HG02571 (cell line): ENCODE measurements at regions not wholly inside any gene's neighbourhood (a gene's known extent, or its start where the extent isn't known, plus 50 kb on each side); places are given as distances from the start of the nearest gene placed in this dataset.
"Not testable (repeated sequence)": the region's sequence is repeated elsewhere in the genome, so short reads cannot be mapped to it uniquely, and the experiment has no call there.

ENCODE experiments used
- ATAC-seq: cut with Tn5 transposase; IDR thresholded peaks from one replicate; pipeline ENCODE4 v1.9.1; 2021; ENCODE audit warnings: mild to moderate bottlenecking, moderate library complexity; ENCODE audit not compliant: unreplicated experiment

- ATAC-seq = no peak
Observed at GRCh38 chr16:66182592-66182991, 183.9 kb upstream of the CDH5 start.

DNA sequence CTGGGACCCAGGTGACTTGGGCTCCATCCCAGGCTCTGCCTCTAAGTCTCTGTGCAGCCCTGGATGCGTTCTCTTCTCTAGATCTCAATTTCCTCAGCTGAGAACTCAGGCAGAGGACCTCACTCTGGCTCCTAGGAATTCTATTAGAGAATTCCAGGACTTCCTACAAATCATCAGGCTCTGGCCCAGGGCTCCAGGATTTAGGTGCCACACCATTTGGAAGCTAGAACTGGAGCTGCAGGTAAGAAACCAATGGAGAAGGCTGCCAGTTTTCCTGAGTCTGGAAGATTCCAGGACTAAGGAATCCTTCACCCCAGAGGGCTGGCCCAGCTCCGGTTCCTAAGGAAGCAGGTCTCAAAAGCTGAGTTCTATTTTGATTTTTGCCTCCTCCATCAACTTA lies 189.8 kb upstream of the CDH5 start:
- ATAC-seq = no peak

GRCh38 chr16:66176111-66176510 lies 190.4 kb upstream of the CDH5 start:
- no peak for ATAC-seq

GRCh38 chr16:66175636-66176035 lies 190.9 kb upstream of the CDH5 start:
- ATAC-seq = no peak

- no peak for ATAC-seq
Observed at GRCh38 chr16:66175058-66175457, 191.4 kb upstream of the CDH5 start.

- ATAC-seq = not testable (repeated sequence)
Observed at GRCh38 chr16:66173796-66174195, 192.7 kb upstream of the CDH5 start.

- not testable (repeated sequence) for ATAC-seq
Observed at GRCh38 chr16:66173181-66173580, 193.3 kb upstream of the CDH5 start.

DNA sequence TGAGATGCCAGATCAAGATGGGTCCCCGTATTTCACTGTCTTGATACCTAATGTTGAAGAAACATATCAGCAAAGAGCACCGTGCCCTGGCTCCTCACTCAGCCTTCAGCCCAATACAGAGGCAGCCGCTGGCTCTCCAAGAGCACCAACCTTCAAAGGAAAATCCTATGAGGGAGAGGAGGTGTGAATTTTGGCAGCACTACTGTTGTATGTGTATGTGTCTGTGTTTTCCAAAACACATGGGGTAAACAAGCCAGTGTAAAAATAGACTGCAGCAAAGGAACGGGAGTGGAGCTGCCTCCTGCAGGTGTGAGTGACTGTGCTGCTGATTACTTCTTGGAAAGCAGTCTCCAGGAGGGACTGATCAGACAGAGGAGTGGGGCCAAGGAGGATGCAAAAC lies 194.0 kb upstream of the CDH5 start:
- no peak for ATAC-seq

GRCh38 chr16:66171578-66171977 lies 194.9 kb upstream of the CDH5 start:
- ATAC-seq = no peak

DNA sequence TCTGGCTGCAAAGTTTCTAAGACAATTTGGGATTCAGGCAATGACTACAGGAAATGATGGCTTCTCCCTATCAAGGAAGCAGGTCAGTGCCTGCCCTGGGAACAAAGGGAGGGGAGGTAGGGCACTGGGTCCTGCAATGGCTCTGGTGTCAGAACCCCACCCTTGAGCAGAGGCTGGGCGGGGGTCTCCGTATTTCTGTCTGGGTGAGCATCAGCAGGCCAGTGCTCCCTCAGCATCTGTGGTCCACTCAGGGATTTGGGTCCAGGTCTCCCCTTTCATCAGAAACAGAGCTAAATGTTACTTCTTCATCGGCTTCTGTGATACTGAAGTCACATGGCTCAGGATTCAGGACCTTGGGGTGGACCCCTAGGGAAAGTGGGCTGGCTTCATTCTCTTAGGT lies 195.5 kb upstream of the CDH5 start:
- no peak for ATAC-seq

GRCh38 chr16:66169817-66170216 lies 196.7 kb upstream of the CDH5 start:
- ATAC-seq = no peak

- no peak for ATAC-seq
Observed at GRCh38 chr16:66168777-66169176, 197.7 kb upstream of the CDH5 start.

- no peak for ATAC-seq
Observed at GRCh38 chr16:66167564-66168291, 198.8 kb upstream of the CDH5 start.

DNA sequence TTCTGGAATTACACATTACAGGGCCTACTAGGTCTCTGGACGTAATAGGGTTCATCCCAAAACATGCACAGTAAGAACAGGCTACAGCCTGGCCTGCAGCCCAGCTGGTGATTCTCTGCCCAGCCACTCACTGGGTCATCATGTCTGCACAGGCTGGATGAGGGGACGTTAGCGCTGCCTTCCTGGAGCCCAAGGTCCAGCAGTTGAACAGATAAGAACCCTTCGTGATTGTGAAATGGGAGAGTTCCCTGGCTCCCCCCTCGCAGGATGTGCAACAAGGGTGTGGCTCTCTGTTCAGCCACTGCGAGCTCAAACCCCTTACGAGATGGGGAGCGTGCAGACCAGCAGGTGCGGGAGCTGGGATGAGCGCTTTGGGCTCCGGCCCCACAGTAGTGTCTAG lies 200.0 kb upstream of the CDH5 start:
- ATAC-seq = no peak

DNA sequence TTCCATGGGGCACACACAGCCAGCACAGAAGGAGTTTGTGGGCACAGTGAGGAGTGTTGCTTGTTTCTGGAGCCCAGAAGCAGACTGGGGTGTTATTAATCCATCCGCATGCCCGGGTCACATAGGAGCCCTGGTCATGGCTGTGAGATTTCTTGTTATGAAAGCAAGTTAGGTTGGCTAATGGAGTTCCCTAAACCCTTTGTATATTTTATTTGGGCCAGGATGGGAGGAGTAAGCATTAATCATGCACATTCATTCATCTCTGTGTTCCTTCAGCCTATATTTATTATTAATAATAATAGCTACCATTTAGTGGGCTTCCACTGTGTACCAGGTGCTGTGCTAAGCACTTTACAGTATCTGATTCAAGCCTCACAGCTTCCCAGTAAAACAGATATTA lies 200.6 kb upstream of the CDH5 start:
- ATAC-seq = no peak

DNA sequence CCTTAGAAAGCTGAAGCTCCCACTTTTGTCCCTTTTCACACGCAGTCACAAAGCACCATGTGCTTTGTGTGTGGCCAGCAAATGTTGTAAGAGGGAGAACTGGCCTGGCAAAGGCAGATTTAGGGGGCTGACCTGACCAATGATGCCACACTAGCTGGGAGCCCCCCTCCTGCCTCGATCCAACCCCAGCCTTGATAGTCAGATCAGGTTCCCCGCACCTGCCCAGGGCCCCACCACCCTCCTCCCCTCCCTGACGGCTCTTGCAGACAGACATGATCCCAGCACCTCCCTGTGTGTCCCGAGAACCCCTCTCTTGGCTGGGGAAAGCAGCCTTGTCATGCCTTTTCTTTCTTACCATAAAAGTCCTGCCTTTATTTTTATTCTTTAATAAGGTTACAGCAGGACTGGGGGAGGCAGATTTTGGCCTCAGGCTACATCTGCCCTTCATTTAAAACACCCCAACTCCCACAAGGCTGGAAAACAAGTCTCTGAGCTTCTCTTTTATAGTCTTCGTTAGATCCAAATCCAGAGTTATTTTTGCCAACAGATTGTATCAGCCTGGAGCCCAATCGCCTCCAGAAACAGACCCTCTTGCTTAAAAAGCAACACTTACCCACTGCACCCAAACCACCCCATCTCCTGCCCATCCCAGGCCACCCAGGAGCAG lies 201.8 kb upstream of the CDH5 start:
- no peak for ATAC-seq

GRCh38 chr16:66162821-66163220 lies 203.7 kb upstream of the CDH5 start:
- no peak for ATAC-seq

GRCh38 chr16:66161942-66162341 lies 204.5 kb upstream of the CDH5 start:
- no peak for ATAC-seq

DNA sequence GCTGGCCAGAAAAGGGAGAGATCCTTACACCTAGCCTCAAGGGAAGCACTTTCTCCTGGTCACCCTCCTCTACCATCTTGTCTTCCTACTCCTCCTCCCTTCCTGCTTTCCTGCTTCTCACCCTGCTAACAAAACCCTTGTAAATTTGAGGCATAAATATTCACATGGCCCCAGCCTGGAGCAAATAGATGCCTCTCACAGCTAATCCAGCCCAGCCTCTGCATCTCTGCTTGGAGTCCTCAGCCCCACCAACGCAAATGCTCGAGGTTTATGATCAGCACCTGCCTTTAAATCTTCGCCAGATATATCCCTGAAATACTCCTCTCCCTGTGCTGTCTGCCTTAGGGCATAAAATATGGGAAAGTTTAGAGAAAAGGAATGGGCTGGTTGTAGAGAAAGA lies 205.2 kb upstream of the CDH5 start:
- no peak for ATAC-seq

DNA sequence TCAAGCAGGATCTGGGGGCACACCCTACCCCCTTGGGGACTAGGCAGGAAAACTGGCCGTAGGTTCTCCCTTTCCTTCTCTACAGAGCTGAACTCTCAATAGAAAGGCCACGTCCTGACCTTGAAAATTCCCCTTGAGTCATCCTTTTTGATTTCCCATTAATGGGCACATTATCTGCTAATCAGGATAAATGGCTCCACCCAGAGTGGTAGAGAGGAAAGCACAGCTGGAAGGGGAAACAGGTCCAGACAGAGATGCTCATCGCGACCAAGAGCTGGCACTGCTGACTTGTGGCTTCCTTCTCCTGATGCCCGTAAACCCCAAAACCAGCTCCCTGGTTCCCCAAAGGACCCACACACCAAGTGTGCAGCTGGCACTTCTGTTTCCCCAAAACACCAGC lies 206.5 kb upstream of the CDH5 start:
- no peak for ATAC-seq

- no peak for ATAC-seq
Observed at GRCh38 chr16:66156538-66156937, 210.0 kb upstream of the CDH5 start.

DNA sequence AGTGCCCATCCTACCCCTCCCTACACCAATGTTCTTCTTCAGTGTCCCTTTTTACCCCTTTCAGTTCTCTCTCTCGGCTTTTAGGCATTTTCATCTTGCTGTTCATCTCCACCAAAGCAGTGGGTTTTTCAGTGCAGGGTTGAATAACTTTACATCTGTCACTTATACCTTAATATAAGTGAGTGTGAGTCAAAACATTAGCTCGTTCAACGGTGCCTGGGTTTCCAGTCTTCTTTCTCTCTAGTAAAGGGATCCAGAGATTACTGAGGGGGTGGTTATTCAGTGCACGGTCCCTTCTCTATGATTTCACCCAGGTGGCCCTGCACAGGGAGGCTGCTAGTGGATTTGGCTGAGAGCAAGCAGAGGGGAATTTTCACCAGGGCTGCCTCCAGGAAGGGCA lies 210.6 kb upstream of the CDH5 start:
- ATAC-seq = no peak

GRCh38 chr16:66154801-66155200 lies 211.7 kb upstream of the CDH5 start:
- no peak for ATAC-seq
